Ishikawa (cell line): ENCODE measurements at regions not wholly inside any gene's neighbourhood (a gene's known extent, or its start where the extent isn't known, plus 50 kb on each side); places are given as distances from the start of the nearest gene placed in this dataset.

ENCODE experiments used
- CEBPB ChIP-seq: IDR thresholded peaks from 2 replicates; pipeline ENCODE4 v1.6.1; 2012
- CREB1 ChIP-seq: IDR thresholded peaks from 2 replicates; pipeline ENCODE4 v1.6.1; 2012; ENCODE audit warnings: low read depth
- EGR1 ChIP-seq: IDR thresholded peaks from 2 replicates; pipeline ENCODE4 v1.6.1; 2012
- EP300 ChIP-seq: IDR thresholded peaks from 2 replicates; pipeline ENCODE4 v1.6.1; 2012; ENCODE audit warnings: borderline replicate concordance
- FOXM1 ChIP-seq: IDR thresholded peaks from 2 replicates; pipeline ENCODE4 v1.6.1; 2012; ENCODE audit warnings: low read depth, borderline replicate concordance
- MAX ChIP-seq: IDR thresholded peaks from 2 replicates; pipeline ENCODE4 v1.6.1; 2012
- NFIC ChIP-seq: IDR thresholded peaks from 2 replicates; pipeline ENCODE4 v1.6.1; 2012
- RAD21 ChIP-seq: IDR thresholded peaks from 2 replicates; pipeline ENCODE4 v1.6.1; 2012; ENCODE audit warnings: low read depth
- REST ChIP-seq: IDR thresholded peaks from 2 replicates; pipeline ENCODE4 v1.6.1; 2012; ENCODE audit warnings: low read depth, mild to moderate bottlenecking
- TAF1 ChIP-seq: IDR thresholded peaks from 2 replicates; pipeline ENCODE4 v1.6.1; 2012; ENCODE audit warnings: low read depth, mild to moderate bottlenecking
- TCF12 ChIP-seq: IDR thresholded peaks from 2 replicates; pipeline ENCODE4 v1.6.1; 2012; ENCODE audit warnings: low read depth
- TEAD4 ChIP-seq: IDR thresholded peaks from 2 replicates; pipeline ENCODE4 v1.6.1; 2012
- USF1 ChIP-seq: IDR thresholded peaks from 2 replicates; pipeline ENCODE4 v1.6.1; 2012
- YY1 ChIP-seq: IDR thresholded peaks from 2 replicates; pipeline ENCODE4 v1.6.1; 2012; ENCODE audit warnings: low read depth
- ZBTB7A ChIP-seq: IDR thresholded peaks from 2 replicates; pipeline ENCODE4 v1.6.1; 2012; ENCODE audit warnings: low read depth

GRCh38 chr18:60599267-60599666 is 226.7 kb upstream of the MC4R start:
- no peak for TF ChIP-seq RAD21
- TF ChIP-seq NFIC, result no peak
- TF ChIP-seq USF1, result no peak
- no peak for TF ChIP-seq EGR1
- TF ChIP-seq TEAD4, result no peak
- TF ChIP-seq TCF12, result no peak
- no peak for TF ChIP-seq CREB1
- TF ChIP-seq ZBTB7A, result no peak

- TF ChIP-seq REST, result no peak
- TF ChIP-seq NFIC, result no peak
- TF ChIP-seq YY1, result no peak
- TF ChIP-seq TAF1, result no peak
- TF ChIP-seq FOXM1, result no peak
- TF ChIP-seq RAD21, result no peak
- TF ChIP-seq ZBTB7A, result no peak
- no peak for TF ChIP-seq TCF12
- TF ChIP-seq EP300, result no peak
- no peak for TF ChIP-seq CREB1
- no peak for TF ChIP-seq TEAD4
- TF ChIP-seq USF1, result no peak
- TF ChIP-seq CEBPB, result no peak
These were observed 227.4 kb upstream of the MC4R start for GRCh38 chr18:60599995-60600394.

- TF ChIP-seq EGR1 (no peak), TAF1 (no peak), ZBTB7A (no peak), FOXM1 (no peak), MAX (no peak), TEAD4 (no peak), RAD21 (no peak), USF1 (no peak), REST (no peak), CEBPB (no peak), EP300 (no peak), YY1 (no peak), TCF12 (no peak), NFIC (no peak), CREB1 (no peak)
These were observed 228.7 kb upstream of the MC4R start for GRCh38 chr18:60601249-60601648.

GRCh38 chr18:60623331-60623730 is 250.8 kb upstream of the MC4R start:
- TF ChIP-seq MAX, result no peak
- no peak for TF ChIP-seq NFIC
- no peak for TF ChIP-seq FOXM1
- TF ChIP-seq CEBPB, result no peak
- TF ChIP-seq TEAD4, result no peak
- TF ChIP-seq CREB1, result no peak
- TF ChIP-seq ZBTB7A, result no peak
- no peak for TF ChIP-seq TAF1
- TF ChIP-seq EGR1, result no peak
- no peak for TF ChIP-seq YY1
- TF ChIP-seq REST, result no peak
- no peak for TF ChIP-seq USF1
- no peak for TF ChIP-seq TCF12
- TF ChIP-seq RAD21, result no peak
- TF ChIP-seq EP300, result no peak
